NCI-H1105 treated with DMSO at 0.1 percent for 48 hours (cell line): ENCODE measurements at regions not wholly inside any gene's neighbourhood (a gene's known extent, or its start where the extent isn't known, plus 50 kb on each side); places are given as distances from the start of the nearest gene placed in this dataset.

ENCODE experiments used
- DNase-seq: peaks from one replicate; lab custom pipeline; 2025; lab: John Stamatoyannopoulos, UW

DNA sequence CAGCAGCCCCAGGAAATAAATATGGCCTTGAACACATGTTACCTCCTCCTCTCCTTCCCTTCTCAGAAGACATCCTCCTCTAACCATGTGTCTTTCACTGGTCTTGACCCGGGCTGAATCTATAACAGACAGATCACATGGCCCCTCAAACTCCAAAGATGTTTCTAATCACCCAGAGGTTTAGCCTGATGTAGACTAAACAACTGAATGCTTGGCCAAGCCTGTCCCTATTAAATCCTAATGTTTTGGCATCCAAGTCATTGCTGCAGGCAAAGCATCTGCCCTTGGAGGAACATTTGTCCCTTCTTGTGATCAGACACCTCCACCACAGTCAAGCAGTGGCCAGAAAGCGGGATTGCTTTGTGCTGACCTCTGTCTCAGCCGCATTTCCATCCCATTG, 65.5 kb downstream of the ANKRD60 start:
- DNase-seq: no peak

DNA sequence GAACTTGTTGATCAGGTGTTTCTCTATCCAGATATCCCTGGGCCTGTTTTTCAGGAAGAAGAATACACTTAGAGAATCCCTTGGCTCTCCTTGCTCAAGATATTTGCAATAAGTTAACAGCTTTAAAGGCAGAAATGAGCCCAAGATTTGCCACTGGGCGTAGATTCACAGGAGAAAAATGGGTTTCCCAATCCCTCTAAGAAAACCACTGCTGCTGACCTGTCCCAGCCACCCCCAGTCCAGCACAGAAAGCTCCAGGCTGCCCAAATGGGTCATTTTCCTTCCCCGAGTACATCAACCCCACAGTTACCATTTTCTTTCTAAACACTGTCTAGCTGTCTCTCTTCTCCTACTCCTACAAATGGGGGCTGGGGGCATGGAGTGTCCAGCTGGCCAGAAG, 67.3 kb downstream of the ANKRD60 start:
- DNase-seq: no peak

DNA sequence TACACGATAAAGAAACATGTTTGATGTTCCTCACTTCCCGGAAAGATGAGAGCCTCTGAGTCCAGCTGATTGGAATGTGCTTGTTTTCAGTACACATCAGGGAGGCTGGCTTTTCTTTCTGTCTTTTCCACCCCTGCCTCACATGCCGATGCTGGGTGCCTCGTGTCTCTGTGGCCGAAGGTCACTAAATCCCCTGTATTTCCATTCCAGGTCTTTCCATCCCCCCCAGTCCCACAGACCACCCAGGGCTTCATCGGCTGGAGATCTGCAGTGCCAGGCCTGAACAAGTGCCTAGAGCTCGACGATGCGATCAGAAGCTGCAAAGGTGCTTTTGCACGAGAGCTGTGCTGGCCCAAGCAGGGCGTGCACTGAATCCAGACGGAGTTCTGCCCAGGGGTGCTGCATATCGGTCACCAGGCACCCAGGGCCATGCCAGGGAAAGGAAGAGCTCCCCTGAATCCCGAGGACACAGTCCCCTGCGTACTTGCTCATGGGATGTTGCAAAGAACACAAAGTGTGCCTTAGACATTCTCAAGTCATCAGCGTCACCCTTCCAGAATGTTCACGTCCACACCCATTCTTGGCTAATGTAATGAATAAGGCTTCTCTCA, 67.9 kb downstream of the ANKRD60 start:
- no peak for DNase-seq

DNA sequence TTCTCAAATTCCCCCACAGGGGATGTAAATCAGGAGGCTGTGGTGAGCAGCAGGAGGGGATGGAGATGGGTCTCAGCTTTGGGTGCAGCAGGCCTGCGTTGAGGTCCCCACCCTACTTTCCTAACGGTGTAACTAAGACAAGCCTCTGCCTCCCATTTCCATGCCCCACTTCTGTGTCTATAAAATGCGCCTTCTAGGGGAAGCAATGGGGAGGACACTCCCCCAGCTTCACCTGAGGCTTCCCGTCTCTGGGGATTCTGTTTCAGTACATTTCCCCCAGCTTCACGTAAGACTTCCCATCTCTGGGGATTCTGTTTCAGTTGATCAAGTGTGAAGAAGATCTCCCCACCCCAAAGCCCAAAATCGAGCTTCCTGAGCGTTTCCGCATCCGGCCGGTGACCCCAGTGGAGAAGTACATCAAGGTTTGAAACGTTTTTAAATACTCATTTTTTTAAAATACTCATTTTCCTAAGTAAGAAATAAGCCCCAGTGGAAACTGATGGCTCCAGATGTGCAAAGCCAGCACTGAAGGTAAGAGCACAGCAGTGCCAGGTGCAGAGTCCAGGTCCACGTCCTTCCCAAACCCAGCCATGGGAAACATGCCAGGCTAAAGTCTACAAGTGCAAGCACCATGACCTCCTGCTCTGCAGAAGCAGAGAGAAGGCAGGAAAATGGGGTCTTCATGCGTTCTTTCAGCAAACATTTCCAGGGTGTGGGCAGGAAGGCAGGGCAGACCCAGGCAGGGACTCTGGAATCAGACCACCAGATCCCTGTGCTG, 73.1 kb downstream of the ANKRD60 start:
- no peak for DNase-seq

DNA sequence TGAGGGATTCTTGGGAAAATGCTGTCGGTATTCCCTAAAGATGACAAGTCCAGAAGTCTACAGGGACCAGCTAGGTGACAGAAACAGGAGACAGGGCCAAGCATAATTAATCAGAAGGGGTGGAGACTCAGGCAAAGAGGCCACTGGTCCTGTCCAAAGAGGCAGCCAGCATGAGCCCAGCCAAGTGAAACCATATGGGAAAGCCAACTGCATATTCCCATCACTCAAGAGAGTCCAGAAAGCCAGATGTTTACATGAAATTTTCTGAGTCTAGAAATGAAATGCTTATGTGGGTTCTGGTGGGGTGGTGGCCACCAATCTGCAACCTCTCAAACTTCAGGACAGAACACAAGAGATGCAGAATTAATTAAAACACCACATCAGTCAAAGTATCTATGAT, 74.3 kb downstream of the ANKRD60 start:
- no peak for DNase-seq

DNA sequence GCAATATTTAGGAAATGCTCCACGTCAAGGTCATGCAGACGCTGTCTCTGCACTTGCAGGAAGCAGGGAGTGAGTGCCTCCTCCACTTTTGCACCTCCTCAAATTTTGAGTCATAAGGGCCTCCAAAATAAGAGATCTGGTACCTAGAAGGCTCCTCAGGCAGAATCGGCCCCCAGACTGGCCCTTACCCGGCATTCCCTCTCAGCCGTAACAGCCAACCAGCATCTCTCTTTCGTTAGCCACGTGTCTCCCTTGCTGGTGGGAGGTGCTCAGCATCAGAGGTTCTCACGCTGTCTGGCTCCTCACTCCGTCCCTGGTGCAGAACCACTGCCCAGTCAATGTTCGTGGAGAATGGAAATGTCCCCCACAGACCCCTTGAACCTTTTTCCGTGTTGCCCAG, 75.3 kb downstream of the ANKRD60 start:
- DNase-seq: no peak

DNA sequence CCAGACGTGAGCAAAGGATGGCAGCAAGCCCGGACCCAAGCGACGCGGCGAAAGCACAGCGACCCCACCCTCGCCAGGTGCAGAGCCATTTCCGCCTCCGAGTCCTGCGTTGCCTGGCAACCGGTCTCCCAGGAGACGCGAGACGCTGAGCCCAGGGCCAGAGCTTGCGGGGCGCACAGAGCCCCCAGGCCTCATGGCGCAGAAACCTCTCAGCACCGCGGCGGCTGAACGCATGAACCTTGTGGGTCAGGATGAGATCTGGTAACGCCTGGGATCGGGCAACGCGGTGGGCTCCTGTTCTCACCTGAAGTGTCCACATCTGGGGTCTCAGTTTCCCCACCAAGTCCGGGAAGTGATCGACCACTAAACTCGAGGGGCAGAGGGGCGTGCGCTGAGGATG, 77.7 kb downstream of the ANKRD60 start:
- DNase-seq: peak; percentile 81

DNA sequence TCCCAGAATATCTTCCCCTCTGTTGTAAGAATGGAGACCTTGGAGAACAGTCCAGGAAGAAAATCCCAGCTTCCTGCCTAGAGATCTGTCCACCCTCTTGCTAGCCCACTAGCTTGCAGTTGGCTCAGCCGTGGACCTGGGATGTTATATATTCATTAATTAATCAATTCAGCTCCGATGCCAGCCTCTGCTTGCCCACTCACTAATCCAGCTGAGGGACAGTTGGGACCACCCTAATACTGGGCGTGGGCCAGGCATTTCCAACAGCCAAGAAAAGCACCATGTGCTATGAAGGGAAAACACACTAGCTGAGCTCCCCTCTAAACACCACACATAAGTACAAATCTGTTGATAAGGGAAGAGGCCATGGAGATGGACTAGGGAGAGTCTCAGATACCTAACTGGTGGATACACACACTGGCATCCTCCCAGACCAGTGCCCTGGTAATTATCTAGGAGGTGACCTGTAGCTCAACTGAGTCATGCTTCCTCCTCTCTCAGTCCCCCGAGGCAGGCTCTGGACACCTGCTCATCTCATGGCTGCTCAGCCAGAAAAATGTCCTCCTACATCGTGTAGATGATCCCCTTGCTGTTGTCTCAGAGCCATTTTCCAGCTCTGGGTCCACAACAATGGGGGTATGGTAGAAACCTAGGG, 78.9 kb downstream of the ANKRD60 start:
- no peak for DNase-seq

DNA sequence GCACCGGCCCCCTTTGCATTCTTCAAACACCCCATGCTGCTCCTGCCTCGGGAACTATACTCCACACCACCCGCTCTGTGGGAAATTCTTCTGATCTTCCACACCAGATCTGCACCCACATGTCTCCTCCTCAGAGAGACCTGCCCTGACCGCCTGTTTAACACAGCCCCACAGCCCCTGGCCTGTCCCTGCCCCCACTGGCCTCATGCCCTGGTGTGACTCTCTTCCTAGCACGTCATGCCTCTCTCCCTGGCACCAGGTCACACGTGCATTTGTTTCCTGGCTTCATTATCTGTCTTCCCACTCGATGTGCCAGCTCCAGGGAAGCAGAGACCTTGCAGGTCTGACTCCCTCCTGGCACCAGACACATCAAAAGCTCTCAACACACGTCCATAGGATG, 79.6 kb downstream of the ANKRD60 start:
- no peak for DNase-seq

DNA sequence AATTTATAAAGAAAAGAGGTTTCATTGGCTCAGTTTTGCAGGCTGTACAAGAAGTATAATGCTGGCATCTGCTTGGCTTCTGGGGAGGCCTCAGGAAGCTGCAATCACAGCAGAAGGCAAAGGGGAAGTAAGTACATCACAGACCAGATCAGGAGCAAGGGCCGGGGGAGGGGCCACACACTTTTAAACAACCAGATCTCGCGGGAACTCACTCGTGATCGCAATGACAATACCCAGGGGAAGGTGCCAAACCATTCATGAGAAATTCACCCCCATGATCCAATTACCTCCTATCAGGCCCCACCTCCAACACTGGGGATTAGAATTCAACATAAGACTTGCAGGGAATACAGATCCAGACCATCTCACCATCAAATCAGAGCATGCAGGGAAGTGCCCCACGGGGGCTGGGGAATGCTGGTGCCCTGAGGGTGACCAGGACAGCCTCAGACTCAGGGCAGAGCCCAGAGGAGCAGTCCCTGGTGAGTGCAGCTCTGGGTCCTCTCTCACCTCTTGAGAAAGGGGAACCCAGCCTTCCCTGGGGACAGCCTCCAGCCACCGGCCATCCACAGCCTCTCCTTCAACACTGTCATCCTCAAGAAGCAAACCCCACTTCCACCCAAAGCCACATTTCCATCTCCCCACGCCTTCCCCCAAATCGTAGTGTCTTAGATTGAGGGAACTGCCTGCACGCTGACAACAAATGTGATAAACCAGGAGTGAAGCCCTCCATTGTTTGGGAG, 80.7 kb downstream of the ANKRD60 start:
- no peak for DNase-seq

DNA sequence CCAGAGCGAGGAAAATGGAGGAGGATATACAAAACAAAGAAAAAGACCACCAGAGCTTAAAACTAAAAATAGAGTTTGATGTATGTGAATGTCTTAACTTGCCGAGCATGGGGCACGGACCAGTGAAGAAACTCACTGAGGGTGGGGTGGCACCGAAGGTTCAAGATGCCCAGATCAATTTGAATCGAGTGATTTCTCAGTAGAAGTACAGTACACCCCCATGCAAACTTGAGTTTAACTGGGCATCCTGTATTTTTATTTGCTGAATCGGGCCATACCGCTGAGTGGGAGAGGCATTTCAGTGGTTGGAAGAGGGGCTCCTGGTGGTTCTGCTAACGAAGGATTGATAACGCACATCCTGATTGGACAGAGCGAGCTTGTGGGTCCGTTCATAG, 81.7 kb downstream of the ANKRD60 start:
- DNase-seq: no peak

DNA sequence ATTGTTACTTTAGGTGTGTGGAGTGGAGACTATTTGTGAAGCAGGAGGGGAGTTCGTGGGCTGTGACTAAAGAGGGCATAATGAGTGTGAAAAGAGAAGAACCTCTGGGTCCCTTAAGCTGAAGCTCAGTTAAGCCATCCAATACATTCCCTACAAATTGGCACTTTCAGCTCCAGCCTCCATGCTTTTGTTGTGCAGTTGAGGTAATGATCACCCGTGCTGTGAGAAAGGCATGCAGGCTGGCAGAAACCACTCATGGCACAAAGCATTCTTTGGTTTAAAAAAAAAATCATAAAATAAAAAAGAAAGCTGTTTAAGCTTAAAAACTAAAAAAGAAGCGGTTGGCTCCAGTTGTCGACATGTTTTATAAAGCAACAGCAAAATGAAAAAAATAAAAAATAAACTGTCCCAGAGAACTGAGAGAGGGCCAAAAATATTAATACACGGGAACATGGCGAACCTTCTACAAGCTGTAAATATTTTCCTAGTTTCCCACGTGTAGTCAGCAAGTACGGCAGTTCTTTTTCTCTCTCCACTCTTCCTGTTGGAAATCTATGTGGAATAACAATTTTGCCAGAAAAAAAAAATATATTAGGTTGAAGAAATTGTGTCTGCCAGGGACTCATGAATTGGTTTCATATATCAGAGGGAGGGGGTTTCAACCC, 82.2 kb downstream of the ANKRD60 start:
- no peak for DNase-seq

DNA sequence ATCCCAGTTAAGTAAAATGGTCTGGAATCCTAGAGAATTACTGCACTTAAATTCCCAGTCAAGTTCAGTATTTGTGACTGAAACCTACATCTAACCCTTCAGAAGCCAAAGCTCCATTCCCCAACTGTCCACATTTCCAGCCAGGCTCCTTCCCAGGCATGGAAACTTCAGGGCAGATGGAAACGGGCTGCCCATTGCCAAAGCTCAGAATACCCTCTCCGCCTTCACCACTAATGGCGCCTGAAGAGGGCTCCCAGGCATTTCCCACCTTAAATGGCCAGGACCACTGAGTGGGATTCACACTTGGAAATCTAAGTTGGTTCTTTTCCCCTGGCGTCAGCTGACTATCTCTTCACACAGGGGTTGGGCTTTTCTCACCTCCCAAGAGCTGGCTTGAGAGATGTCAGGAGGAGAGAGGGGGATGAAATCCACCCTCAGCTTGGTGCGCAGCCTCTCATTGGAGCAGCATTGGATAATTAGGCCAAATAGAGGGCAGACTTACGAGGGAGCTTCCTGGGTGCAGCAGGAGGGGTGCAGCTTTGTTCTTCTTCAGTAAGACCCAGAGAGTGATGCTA, 82.9 kb downstream of the ANKRD60 start:
- DNase-seq: no peak

DNA sequence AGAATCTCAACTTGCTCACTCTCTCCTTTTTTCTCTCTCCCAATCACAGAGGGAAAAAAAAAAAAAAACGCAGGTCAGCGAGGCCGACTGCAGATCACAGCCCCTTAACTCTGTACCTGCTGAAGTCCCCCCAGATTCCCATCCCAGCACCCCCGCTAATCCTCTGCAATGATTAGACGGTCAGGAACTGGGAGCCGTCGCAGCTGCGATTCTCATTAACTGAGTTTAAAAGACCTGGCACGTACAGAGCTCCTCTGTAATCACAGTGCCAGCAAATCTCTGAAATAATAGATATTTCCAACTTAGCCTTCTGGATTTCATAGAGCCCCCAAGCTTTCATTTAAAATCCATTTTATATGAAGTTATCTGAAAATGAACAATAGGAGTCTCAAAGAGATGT, 84.4 kb downstream of the ANKRD60 start:
- DNase-seq: no peak

DNA sequence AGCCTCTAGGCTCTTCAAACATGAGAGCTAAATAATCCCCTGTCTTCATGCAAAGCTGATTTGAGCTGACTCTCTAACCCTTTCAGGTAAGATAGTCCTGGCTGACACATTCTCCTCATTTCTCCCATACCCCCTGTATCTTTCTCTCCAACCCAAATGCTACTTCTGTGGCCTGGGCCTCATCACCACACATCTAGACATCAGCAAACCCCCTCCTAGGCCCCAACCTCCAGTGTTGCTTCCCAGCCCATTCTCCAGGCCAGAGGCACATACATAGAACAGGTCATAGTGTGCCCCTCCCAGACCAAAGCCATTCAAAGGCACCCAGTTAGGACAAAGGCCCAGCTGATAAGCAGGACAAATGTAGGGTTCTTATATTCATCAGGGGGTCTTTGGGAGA, 84.9 kb downstream of the ANKRD60 start:
- no peak for DNase-seq

DNA sequence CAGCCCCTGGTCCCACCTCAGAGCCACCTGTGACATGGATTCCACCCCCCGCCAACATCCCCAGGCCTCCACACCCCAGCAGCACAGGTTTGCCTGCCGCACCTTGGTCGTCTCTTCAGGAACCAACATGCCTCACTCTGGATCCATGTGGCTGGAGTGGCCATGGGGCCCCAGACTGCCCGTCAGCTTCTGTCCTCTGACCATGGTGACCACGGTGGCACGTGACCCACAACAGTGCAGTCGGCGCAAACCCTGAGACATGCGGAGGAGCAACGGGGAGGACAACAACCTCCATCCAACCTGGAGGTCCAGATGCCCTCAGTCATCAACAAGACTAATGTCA, 85.6 kb downstream of the ANKRD60 start:
- no peak for DNase-seq

DNA sequence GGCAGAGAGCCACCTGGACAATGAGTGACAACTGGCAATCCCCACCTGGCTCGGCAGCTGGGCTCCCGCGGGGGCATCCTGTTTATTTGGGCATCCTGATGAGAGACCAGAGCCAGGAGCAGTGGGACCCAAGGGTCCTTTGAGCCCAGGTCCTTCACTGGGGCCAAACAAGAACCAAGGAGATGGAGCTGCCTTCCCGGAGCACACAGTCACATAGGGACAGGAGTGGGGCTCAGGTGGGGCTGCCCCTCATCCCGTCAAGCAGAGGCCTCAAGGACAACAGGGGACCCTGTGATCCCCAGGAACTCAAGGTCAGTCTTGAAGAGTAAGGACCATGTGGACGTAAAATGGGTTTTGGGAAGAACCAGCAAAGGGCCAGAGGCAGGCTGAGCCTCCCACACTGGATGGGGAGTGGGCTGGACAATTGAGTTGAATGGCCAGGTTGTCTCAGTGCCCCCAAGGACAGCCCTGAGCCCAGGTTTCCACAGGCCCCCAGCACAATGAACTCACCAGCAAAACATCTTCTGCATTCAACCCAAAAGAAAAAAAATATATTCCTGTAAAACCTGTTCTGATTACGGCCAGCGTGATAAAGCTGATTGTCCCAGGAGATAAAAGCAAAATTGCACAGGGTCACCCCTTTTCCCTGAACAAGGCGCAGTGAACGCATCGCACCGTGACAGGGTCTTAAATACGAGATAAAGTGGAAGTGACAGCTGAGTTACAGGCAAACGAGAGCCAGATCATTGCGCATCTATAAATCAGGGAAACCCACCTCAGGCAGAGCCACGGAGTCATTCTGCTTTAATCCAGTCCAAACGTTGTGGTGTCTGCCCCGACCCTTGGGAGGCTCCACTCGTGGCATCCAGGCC, 86.2 kb downstream of the ANKRD60 start:
- DNase-seq: no peak

DNA sequence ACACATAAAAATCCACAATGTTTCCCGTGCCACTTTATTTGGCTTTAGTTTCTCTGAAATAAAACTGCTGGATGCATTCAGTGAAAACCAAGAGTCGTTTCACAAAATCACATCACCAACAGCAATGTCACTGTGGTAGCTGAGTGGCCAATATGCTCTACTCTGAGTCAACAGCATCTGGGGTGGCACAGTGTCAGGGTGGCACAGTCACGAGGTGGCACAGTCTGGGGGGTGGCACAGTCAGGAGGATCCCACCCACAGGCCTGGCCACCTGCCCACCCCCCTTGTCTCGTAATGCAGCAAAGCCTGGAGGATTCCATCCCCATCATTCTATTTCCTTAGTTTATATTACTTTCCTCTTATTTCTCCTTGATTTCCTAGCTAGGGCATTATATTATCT, 87.0 kb downstream of the ANKRD60 start:
- DNase-seq: no peak

DNA sequence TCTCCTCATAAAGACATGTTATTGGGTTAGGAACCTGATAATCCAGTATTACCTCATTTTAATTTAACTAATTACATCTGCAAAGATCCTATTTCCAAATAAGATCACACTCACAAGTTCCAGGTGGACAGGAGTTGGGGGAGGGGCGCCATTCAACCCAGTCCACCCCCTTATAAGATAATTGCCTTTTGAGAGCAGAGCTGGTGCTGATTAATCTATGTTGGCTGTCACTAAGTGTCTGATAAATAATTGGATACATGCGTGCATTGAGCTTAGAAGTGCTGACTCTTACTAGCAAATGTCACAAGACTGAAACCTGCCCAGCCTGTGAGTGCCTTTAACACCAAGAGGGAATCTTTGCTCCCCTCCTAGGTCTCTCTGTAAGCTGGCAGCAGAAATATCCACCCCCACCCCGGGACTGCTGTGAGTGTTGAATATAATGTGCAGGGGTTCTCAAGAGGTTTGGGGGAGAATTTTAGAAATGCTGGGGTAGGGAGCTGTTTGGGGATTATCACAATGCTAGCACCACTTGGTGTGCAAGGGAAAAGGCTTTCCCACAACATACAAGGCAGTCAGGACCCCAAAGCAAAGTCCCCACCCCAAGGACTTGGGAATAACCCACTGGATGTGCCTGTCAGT, 87.5 kb downstream of the ANKRD60 start:
- peak; percentile 3 for DNase-seq
